ENCODE measurements at regions not wholly inside any gene's neighbourhood (a gene's known extent, or its start where the extent isn't known, plus 50 kb on each side); places are given as distances from the start of the nearest gene placed in this dataset.

DNA sequence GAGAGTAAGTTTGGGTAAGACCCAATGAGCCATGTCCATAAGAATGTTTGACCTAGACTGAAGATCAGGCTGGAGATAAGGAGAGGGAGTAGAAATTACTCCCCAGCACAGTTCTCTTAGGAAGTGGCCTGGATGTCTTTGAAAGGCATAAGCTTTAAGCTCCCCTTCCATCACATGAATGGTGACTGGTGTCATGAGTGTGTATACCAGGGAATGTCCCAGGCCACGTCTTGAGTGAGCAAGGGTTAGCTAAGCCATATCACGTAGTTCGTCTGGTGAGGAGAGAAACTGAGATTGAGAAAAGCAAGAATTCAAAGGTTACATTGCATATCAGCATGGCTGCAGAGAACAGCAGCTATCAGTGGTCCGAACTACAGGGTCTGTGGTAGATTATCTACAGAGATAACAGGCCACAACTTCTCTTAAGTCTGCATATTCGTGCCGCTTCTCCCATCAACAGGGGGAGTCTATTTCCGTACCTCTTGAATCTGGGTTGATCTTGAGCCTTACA is 60.1 kb upstream of the BMP2 start:
- TF ChIP-seq, protein P1, sequence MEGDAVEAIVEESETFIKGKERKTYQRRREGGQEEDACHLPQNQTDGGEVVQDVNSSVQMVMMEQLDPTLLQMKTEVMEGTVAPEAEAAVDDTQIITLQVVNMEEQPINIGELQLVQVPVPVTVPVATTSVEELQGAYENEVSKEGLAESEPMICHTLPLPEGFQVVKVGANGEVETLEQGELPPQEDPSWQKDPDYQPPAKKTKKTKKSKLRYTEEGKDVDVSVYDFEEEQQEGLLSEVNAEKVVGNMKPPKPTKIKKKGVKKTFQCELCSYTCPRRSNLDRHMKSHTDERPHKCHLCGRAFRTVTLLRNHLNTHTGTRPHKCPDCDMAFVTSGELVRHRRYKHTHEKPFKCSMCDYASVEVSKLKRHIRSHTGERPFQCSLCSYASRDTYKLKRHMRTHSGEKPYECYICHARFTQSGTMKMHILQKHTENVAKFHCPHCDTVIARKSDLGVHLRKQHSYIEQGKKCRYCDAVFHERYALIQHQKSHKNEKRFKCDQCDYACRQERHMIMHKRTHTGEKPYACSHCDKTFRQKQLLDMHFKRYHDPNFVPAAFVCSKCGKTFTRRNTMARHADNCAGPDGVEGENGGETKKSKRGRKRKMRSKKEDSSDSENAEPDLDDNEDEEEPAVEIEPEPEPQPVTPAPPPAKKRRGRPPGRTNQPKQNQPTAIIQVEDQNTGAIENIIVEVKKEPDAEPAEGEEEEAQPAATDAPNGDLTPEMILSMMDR (IDR thresholded peaks at IDR 0.05): no peak
- TF ChIP-seq POLR2A (IDR thresholded peaks at IDR 0.05): no peak
- no peak for TF ChIP-seq EP300 (IDR thresholded peaks at IDR 0.05)
